A673 (cell line): ENCODE measurements at regions not wholly inside any gene's neighbourhood (a gene's known extent, or its start where the extent isn't known, plus 50 kb on each side); places are given as distances from the start of the nearest gene placed in this dataset.

ENCODE experiments used
- BruUV-seq: library from RNA; stranded (reverse); fragments of 400-500 nt; replicated peaks from 2 replicates; lab custom pipeline; 2021; lab: Mats Ljungman, UMichigan
- CTCF ChIA-PET: fragments of 300-600 bp; sonication (Branson Sonifier 250); formaldehyde crosslinking; loops from one replicate; lab custom pipeline; 2022; ENCODE audit warnings: antibody characterized with exemption; lab: Charles Lee
- POLR2A ChIA-PET: fragments of 300-600 bp; sonication (Branson Sonifier 250); formaldehyde crosslinking; loops from one replicate; lab custom pipeline; 2022; ENCODE audit warnings: antibody characterized with exemption; ENCODE audit not compliant: low non-redundant PET; lab: Charles Lee
- DNase-seq: peaks from one replicate; pipeline ENCODE4 v3.0.0-alpha.2; 2015; ENCODE audit warnings: low spot score
- H3K27ac ChIP-seq: fragments of 200-600 bp; sonication (generic); 2 replicates; pipeline ENCODE4 v1.5.1; 2016; ENCODE audit warnings: mixed run types, low read depth, mild to moderate bottlenecking, mixed read lengths, antibody characterized with exemption, low read length; ENCODE audit not compliant: poor library complexity, severe bottlenecking
- H3K27me3 ChIP-seq: fragments of 200-600 bp; sonication (generic); replicated peaks from 2 replicates; pipeline ENCODE4 v1.6.1; 2017; ENCODE audit warnings: mixed run types, low read depth, mild to moderate bottlenecking, mixed read lengths, antibody characterized with exemption, low read length; ENCODE audit not compliant: insufficient read depth, poor library complexity
- H3K36me3 ChIP-seq: fragments of 200-600 bp; sonication (generic); 2 replicates; pipeline ENCODE4 v1.6.1; 2016; ENCODE audit warnings: mixed run types, mild to moderate bottlenecking, mixed read lengths, antibody characterized with exemption, low read length; ENCODE audit not compliant: insufficient read depth, poor library complexity, severe bottlenecking
- H3K4me1 ChIP-seq: fragments of 200-600 bp; sonication (generic); 2 replicates; pipeline ENCODE4 v1.6.1; 2017; ENCODE audit warnings: mixed run types, mild to moderate bottlenecking, mixed read lengths, antibody characterized with exemption, low read length; ENCODE audit not compliant: insufficient read depth, poor library complexity, severe bottlenecking
- H3K4me3 ChIP-seq: fragments of 200-600 bp; sonication (generic); 2 replicates; pipeline ENCODE4 v1.5.1; 2016; ENCODE audit warnings: low read depth, mixed run types, mild to moderate bottlenecking, mixed read lengths, low read length; ENCODE audit not compliant: poor library complexity, severe bottlenecking
- H3K9me3 ChIP-seq: fragments of 200-600 bp; sonication (generic); 2 replicates; pipeline ENCODE4 v1.6.1; 2016; ENCODE audit warnings: mixed run types, low read depth, mild to moderate bottlenecking, mixed read lengths, antibody characterized with exemption, low read length; ENCODE audit not compliant: poor library complexity, severe bottlenecking
- CTCF ChIP-seq: fragments of 300-800, 200-600 bp; sonication (generic); conservative IDR thresholded peaks from 2 replicates; pipeline ENCODE4 v1.5.1; 2017; ENCODE audit warnings: low read depth, mild to moderate bottlenecking, antibody characterized with exemption, low read length, moderate library complexity, mixed read lengths
- EZH2 ChIP-seq: fragments of 200-600 bp; sonication (generic); IDR thresholded peaks from 2 replicates; pipeline ENCODE4 v1.6.1; 2017; ENCODE audit warnings: borderline replicate concordance, low read depth, mild to moderate bottlenecking, mixed read lengths, antibody characterized with exemption, low read length; ENCODE audit not compliant: poor library complexity, severe bottlenecking
- intact Hi-C: fragments of 100-400 bp; cut with micrococcal nuclease; formaldehyde crosslinking; loops from one replicate; pipeline ENCODE4 v1.10.0; 2022; ENCODE audit not compliant: unreplicated experiment

- Histone ChIP-seq H3K4me3 (no peak overlapping the region), H3K9me3 (no peaks in the 10 kb centered on the region), H3K36me3 (no peaks in the 10 kb centered on the region), H3K27me3 (no peaks in the 10 kb centered on the region), H3K4me1 (peaks cover 11% of the 10 kb centered on the region), H3K27ac (no peak overlapping the region)
- no peak for DNase-seq
- BruUV-seq: no TSS peak
- intact Hi-C loops: loop anchor here (10.0 kb wide), 2 partner anchors 389 to 509 kb away; no protein-coding TSS in a partner anchor
- POLR2A ChIA-PET: no interaction called here
- CTCF ChIA-PET: interaction anchor here (0.9 kb wide), 1 partner anchor 284 kb away, joined by 5 read pairs; no protein-coding TSS in a partner anchor
- TF ChIP-seq EZH2: no peak
- peak; percentile 26; the same call in 1 of the 2 replicates for TF ChIP-seq CTCF
Measured at GRCh38 chr5:30324083-30324482, 869.4 kb upstream of the CDH6 start.

GRCh38 chr5:30287890-30288289 is 905.6 kb upstream of the CDH6 start:
- intact Hi-C loops: no loop called here
- ChIA-PET CTCF (no interaction called here), POLR2A (no interaction called here)
- Histone ChIP-seq H3K4me1 (no peaks in the 10 kb centered on the region), H3K4me3 (no peak overlapping the region), H3K27me3 (no peaks in the 10 kb centered on the region), H3K36me3 (no peaks in the 10 kb centered on the region), H3K9me3 (peaks cover 12% of the 10 kb centered on the region), H3K27ac (no peak overlapping the region)
- DNase-seq: no peak
- BruUV-seq: no TSS peak
- TF ChIP-seq CTCF (no peak), EZH2 (no peak)

GRCh38 chr5:30279237-30279636 is 914.2 kb upstream of the CDH6 start:
- Histone ChIP-seq H3K4me3 (no peak overlapping the region), H3K4me1 (no peaks in the 10 kb centered on the region), H3K36me3 (no peaks in the 10 kb centered on the region), H3K9me3 (no peaks in the 10 kb centered on the region), H3K27ac (no peak overlapping the region), H3K27me3 (no peaks in the 10 kb centered on the region)
- ChIA-PET POLR2A (no interaction called here), CTCF (no interaction called here)
- no TSS peak for BruUV-seq
- intact Hi-C loops: no loop called here
- no peak for DNase-seq
- no peak for TF ChIP-seq CTCF
- TF ChIP-seq EZH2: no peak
